ENCODE measurements at regions not wholly inside any gene's neighbourhood (a gene's known extent, or its start where the extent isn't known, plus 50 kb on each side); places are given as distances from the start of the nearest gene placed in this dataset.

DNA sequence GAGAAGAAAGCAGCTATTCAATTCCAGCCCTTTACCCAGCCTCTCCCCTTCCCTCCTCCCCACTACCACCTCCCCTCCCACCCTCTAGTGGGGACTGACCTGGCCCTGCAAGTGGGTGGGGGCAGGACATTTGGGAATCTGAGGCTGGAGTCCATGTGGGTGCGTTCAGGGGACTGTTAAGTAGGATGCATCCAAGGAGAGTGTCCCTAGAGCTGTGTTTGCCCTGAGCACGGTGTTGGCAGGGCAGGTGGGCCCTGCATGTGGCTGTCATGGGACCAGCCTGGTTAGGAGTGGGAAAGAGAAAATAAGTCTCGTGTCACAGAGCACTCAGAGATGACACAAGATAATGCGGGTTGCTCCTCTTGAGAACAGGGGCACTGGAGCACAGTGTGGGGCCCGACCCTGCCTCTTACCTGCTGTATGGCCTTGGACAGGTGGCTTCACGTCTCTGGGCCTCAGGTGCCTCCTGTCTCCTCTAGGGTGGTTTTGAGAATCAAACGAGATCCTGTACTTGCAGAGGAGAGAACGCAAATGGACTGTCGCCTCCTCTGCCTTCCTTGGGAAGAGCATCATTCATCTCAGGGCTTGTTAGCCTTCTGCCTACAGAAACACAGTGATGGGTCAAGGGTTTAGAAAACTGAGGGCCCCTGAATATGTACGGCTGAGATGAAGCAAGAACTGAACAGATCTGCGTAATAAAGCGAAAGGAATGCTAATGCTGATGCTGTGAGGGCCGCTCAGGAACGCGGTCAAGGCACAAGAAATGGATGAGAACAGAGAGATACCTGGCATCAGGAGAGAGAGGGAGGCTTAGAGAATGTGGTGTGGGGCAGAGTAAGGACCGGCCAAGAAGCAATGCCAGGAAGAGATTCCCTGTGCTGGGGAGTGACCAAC is 187.7 kb upstream of the HAAO start:
- TF ChIP-seq, protein P1, sequence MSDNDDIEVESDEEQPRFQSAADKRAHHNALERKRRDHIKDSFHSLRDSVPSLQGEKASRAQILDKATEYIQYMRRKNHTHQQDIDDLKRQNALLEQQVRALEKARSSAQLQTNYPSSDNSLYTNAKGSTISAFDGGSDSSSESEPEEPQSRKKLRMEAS (IDR thresholded peaks at IDR 0.05) = peak; percentile 11
- TF ChIP-seq NR2F2 (IDR thresholded peaks at IDR 0.05) = no peak
- TF ChIP-seq FOXA2 (IDR thresholded peaks at IDR 0.05) = no peak
- TF ChIP-seq SP1 (IDR thresholded peaks at IDR 0.05) = no peak
- peak; percentile 26 to 70 for TF ChIP-seq RXRA (IDR thresholded peaks at IDR 0.05)
- TF ChIP-seq, protein P2, sequence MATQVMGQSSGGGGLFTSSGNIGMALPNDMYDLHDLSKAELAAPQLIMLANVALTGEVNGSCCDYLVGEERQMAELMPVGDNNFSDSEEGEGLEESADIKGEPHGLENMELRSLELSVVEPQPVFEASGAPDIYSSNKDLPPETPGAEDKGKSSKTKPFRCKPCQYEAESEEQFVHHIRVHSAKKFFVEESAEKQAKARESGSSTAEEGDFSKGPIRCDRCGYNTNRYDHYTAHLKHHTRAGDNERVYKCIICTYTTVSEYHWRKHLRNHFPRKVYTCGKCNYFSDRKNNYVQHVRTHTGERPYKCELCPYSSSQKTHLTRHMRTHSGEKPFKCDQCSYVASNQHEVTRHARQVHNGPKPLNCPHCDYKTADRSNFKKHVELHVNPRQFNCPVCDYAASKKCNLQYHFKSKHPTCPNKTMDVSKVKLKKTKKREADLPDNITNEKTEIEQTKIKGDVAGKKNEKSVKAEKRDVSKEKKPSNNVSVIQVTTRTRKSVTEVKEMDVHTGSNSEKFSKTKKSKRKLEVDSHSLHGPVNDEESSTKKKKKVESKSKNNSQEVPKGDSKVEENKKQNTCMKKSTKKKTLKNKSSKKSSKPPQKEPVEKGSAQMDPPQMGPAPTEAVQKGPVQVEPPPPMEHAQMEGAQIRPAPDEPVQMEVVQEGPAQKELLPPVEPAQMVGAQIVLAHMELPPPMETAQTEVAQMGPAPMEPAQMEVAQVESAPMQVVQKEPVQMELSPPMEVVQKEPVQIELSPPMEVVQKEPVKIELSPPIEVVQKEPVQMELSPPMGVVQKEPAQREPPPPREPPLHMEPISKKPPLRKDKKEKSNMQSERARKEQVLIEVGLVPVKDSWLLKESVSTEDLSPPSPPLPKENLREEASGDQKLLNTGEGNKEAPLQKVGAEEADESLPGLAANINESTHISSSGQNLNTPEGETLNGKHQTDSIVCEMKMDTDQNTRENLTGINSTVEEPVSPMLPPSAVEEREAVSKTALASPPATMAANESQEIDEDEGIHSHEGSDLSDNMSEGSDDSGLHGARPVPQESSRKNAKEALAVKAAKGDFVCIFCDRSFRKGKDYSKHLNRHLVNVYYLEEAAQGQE (IDR thresholded peaks at IDR 0.05) = no peak
- TF ChIP-seq, protein P3, sequence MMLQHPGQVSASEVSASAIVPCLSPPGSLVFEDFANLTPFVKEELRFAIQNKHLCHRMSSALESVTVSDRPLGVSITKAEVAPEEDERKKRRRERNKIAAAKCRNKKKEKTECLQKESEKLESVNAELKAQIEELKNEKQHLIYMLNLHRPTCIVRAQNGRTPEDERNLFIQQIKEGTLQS (IDR thresholded peaks at IDR 0.05) = no peak
- TF ChIP-seq, protein P4, sequence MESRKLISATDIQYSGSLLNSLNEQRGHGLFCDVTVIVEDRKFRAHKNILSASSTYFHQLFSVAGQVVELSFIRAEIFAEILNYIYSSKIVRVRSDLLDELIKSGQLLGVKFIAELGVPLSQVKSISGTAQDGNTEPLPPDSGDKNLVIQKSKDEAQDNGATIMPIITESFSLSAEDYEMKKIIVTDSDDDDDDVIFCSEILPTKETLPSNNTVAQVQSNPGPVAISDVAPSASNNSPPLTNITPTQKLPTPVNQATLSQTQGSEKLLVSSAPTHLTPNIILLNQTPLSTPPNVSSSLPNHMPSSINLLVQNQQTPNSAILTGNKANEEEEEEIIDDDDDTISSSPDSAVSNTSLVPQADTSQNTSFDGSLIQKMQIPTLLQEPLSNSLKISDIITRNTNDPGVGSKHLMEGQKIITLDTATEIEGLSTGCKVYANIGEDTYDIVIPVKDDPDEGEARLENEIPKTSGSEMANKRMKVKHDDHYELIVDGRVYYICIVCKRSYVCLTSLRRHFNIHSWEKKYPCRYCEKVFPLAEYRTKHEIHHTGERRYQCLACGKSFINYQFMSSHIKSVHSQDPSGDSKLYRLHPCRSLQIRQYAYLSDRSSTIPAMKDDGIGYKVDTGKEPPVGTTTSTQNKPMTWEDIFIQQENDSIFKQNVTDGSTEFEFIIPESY (IDR thresholded peaks at IDR 0.05) = no peak
- no peak for TF ChIP-seq FOXA1 (IDR thresholded peaks at IDR 0.05)
- TF ChIP-seq GABPA (IDR thresholded peaks at IDR 0.05 in 1 of 2, conservative IDR thresholded peaks at IDR 0.05 in 1 of 2) = peak in 1 of 2 donors; percentile 13
- TF ChIP-seq YY1 (IDR thresholded peaks at IDR 0.05) = peak; percentile 14
- no peak for TF ChIP-seq RAD21 (IDR thresholded peaks at IDR 0.05)
- TF ChIP-seq, protein P5, sequence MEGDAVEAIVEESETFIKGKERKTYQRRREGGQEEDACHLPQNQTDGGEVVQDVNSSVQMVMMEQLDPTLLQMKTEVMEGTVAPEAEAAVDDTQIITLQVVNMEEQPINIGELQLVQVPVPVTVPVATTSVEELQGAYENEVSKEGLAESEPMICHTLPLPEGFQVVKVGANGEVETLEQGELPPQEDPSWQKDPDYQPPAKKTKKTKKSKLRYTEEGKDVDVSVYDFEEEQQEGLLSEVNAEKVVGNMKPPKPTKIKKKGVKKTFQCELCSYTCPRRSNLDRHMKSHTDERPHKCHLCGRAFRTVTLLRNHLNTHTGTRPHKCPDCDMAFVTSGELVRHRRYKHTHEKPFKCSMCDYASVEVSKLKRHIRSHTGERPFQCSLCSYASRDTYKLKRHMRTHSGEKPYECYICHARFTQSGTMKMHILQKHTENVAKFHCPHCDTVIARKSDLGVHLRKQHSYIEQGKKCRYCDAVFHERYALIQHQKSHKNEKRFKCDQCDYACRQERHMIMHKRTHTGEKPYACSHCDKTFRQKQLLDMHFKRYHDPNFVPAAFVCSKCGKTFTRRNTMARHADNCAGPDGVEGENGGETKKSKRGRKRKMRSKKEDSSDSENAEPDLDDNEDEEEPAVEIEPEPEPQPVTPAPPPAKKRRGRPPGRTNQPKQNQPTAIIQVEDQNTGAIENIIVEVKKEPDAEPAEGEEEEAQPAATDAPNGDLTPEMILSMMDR (IDR thresholded peaks at IDR 0.05; ENCODE audit: low read depth, low read length, missing input control) = no peak
- peak in 1 of 2 donors; percentile 6 for TF ChIP-seq EGR1 (IDR thresholded peaks at IDR 0.05; ENCODE audit: low read depth in 2 of 2)
- peak in 1 of 2 donors; percentile 72 for TF ChIP-seq HNF4A (conservative IDR thresholded peaks at IDR 0.05)
- no peak for TF ChIP-seq TAF1 (conservative IDR thresholded peaks at IDR 0.05)
- no peak for TF ChIP-seq JUND (IDR thresholded peaks at IDR 0.05)
- TF ChIP-seq HNF4G (IDR thresholded peaks at IDR 0.05) = no peak
- H3K27me3 ChIP-seq (ENCODE audit: control insufficient read depth in 4 of 4, insufficient read depth in 4 of 4, low read length in 3 of 4) = no peaks in the 10 kb centered on the region
- H3K9me3 ChIP-seq (ENCODE audit: control insufficient read depth in 4 of 4, low read length in 3 of 4) = no peaks in the 10 kb centered on the region
- peak overlapping the region; percentile 45 to 70 for H3K27ac ChIP-seq (ENCODE audit: low read depth in 1 of 2, low read length in 2 of 2)
- H3K4me1 ChIP-seq (ENCODE audit: control insufficient read depth in 4 of 4, insufficient read depth in 4 of 4, low read length in 3 of 4) = peaks cover 11 to 36% (median 30%) of the 10 kb centered on the region in 4 donors
- no peaks in the 10 kb centered on the region for H3K36me3 ChIP-seq (ENCODE audit: control insufficient read depth in 4 of 4, insufficient read depth in 3 of 4, low read depth in 1 of 4, low read length in 3 of 4)
- no peak overlapping the region for H3K4me3 ChIP-seq (ENCODE audit: low read depth in 1 of 3, low read length in 3 of 3)
- H3K9ac ChIP-seq (ENCODE audit: low read depth in 1 of 2, low read length in 2 of 2) = no peak overlapping the region
- WGBS = 73% methylated on average over 16 of the region's 16 CpGs
- DNase-seq (ENCODE audit: low spot score) = peak; percentile 59

Measured in liver (tissue), 8 donors.